OCI-LY7 (cell line): ENCODE measurements at regions not wholly inside any gene's neighbourhood (a gene's known extent, or its start where the extent isn't known, plus 50 kb on each side); places are given as distances from the start of the nearest gene placed in this dataset.

Experiments
- BruUV-seq: library from RNA; stranded (reverse); fragments of 400-500 nt; replicated peaks from 2 replicates; lab custom pipeline; 2021; lab: Mats Ljungman, UMichigan
- CTCF ChIA-PET: fragments of 300-600 bp; sonication (Branson Sonifier 250); formaldehyde crosslinking; loops from one replicate; lab custom pipeline; 2022; ENCODE audit warnings: antibody characterized with exemption; ENCODE audit not compliant: unreplicated experiment; lab: Charles Lee
- POLR2A ChIA-PET: fragments of 300-600 bp; sonication (Branson Sonifier 250); formaldehyde crosslinking; loops from one replicate; lab custom pipeline; 2022; ENCODE audit warnings: antibody characterized with exemption; lab: Charles Lee
- DNase-seq: peaks from one replicate; pipeline ENCODE4 v3.0.0-alpha.2; 2015; ENCODE audit warnings: low spot score
- H2AFZ ChIP-seq: fragments of 200-600 bp; sonication (generic), shearing (Covaris generic); 2 replicates; pipeline ENCODE4 v1.6.1; 2014; ENCODE audit warnings: mild to moderate bottlenecking, antibody characterized with exemption, low read length, moderate library complexity
- H3K27ac ChIP-seq: fragments of 200-600 bp; sonication (generic); 2 replicates; pipeline ENCODE4 v1.5.1; 2014; ENCODE audit warnings: mixed run types, low read depth, mild to moderate bottlenecking, moderate library complexity, low read length, inconsistent platforms; ENCODE audit not compliant: poor library complexity, severe bottlenecking
- H3K36me3 ChIP-seq: fragments of 200-600 bp; sonication (generic); 2 replicates; pipeline ENCODE4 v1.6.1; 2014; ENCODE audit warnings: mild to moderate bottlenecking, antibody characterized with exemption, low read length, moderate library complexity, mixed read lengths; ENCODE audit not compliant: insufficient read depth
- H3K4me1 ChIP-seq: fragments of 200-600 bp; sonication (generic); 2 replicates; pipeline ENCODE4 v1.5.1; 2014; ENCODE audit warnings: mild to moderate bottlenecking, low read length; ENCODE audit not compliant: insufficient read depth, poor library complexity, severe bottlenecking
- H3K4me2 ChIP-seq: fragments of 200-600 bp; sonication (generic); 2 replicates; pipeline ENCODE4 v1.6.1; 2014; ENCODE audit warnings: mild to moderate bottlenecking, low read length
- H3K4me3 ChIP-seq: fragments of 200-600 bp; sonication (generic); 2 replicates; pipeline ENCODE4 v1.5.1; 2014; ENCODE audit warnings: mild to moderate bottlenecking, low read depth, low read length; ENCODE audit not compliant: poor library complexity, severe bottlenecking
- H3K79me2 ChIP-seq: fragments of 200-600 bp; sonication (generic); 2 replicates; pipeline ENCODE4 v1.6.1; 2016; ENCODE audit warnings: low read depth, mild to moderate bottlenecking, low read length, moderate library complexity, mixed read lengths; ENCODE audit not compliant: insufficient read depth
- H3K9me2 ChIP-seq: fragments of 200-600 bp; sonication (generic); 2 replicates; pipeline ENCODE4 v1.6.1; 2016; ENCODE audit warnings: mild to moderate bottlenecking, low read length, mixed read lengths; ENCODE audit not compliant: insufficient read depth
- H3K9me3 ChIP-seq: fragments of 200-600 bp; sonication (generic); 2 replicates; pipeline ENCODE4 v1.6.1; 2014; ENCODE audit warnings: mild to moderate bottlenecking, mixed run types, low read length, mixed read lengths
- H4K20me1 ChIP-seq: fragments of 200-600 bp; sonication (generic); 2 replicates; pipeline ENCODE4 v1.6.1; 2014; ENCODE audit warnings: mild to moderate bottlenecking, antibody characterized with exemption, low read length, moderate library complexity, mixed read lengths; ENCODE audit not compliant: insufficient read depth
- EZH2phosphoT487 ChIP-seq: fragments of 200-600 bp; sonication (generic); IDR thresholded peaks from 2 replicates; pipeline ENCODE4 v1.6.1; 2018; ENCODE audit warnings: low read depth, borderline replicate concordance, mild to moderate bottlenecking, mixed run types, antibody characterized with exemption, low read length, moderate library complexity, mixed read lengths
- intact Hi-C: fragments of 100-400 bp; cut with micrococcal nuclease; formaldehyde crosslinking; loops from one replicate; pipeline ENCODE4 v1.10.0; 2022; ENCODE audit not compliant: unreplicated experiment
- TF ChIP-seq, protein P1 (sequence below): fragments of 200-600 bp; sonication (generic); conservative IDR thresholded peaks from 2 replicates; pipeline ENCODE4 v1.5.1; 2014; ENCODE audit warnings: mild to moderate bottlenecking, antibody characterized with exemption, low read length, moderate library complexity, mixed read lengths

DNA sequence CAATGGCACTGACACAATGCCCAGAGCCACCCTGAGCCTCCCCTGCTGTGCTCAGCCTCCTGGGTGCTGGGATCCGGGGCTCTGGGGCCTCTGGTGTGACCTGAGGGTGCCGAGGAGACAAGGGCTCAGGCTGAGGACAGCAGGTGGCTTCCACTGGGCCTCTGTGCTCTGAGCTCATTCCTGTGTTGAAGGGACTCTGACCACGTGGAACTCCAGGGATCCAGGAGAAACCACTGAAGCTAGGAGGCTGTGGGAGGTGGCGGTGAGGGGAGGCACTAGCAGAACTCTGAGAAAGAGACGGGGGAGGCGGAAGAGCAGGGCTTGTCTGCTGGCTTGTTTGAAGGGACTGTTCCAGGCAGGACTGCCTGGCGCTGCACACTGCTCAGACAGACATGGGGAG is 318.7 kb upstream of the IRX1 start:
- no TSS peak for BruUV-seq
- ChIA-PET CTCF (no interaction called here), POLR2A (no interaction called here)
- H3K4me1 ChIP-seq: no peaks in the 10 kb centered on the region
- intact Hi-C loops: no loop called here
- H3K27ac ChIP-seq: no peak overlapping the region
- DNase-seq: no peak
- TF ChIP-seq, protein P1, sequence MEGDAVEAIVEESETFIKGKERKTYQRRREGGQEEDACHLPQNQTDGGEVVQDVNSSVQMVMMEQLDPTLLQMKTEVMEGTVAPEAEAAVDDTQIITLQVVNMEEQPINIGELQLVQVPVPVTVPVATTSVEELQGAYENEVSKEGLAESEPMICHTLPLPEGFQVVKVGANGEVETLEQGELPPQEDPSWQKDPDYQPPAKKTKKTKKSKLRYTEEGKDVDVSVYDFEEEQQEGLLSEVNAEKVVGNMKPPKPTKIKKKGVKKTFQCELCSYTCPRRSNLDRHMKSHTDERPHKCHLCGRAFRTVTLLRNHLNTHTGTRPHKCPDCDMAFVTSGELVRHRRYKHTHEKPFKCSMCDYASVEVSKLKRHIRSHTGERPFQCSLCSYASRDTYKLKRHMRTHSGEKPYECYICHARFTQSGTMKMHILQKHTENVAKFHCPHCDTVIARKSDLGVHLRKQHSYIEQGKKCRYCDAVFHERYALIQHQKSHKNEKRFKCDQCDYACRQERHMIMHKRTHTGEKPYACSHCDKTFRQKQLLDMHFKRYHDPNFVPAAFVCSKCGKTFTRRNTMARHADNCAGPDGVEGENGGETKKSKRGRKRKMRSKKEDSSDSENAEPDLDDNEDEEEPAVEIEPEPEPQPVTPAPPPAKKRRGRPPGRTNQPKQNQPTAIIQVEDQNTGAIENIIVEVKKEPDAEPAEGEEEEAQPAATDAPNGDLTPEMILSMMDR: no peak
- no peak for TF ChIP-seq EZH2phosphoT487
- H3K4me2 ChIP-seq: no peak overlapping the region
- H4K20me1 ChIP-seq: no peaks in the 10 kb centered on the region
- no peaks in the 10 kb centered on the region for H3K36me3 ChIP-seq
- no peaks in the 10 kb centered on the region for H3K9me2 ChIP-seq
- H3K9me3 ChIP-seq: no peaks in the 10 kb centered on the region
- no peak overlapping the region for H2AFZ ChIP-seq
- H3K4me3 ChIP-seq: no peak overlapping the region
- H3K79me2 ChIP-seq: no peaks in the 10 kb centered on the region

DNA sequence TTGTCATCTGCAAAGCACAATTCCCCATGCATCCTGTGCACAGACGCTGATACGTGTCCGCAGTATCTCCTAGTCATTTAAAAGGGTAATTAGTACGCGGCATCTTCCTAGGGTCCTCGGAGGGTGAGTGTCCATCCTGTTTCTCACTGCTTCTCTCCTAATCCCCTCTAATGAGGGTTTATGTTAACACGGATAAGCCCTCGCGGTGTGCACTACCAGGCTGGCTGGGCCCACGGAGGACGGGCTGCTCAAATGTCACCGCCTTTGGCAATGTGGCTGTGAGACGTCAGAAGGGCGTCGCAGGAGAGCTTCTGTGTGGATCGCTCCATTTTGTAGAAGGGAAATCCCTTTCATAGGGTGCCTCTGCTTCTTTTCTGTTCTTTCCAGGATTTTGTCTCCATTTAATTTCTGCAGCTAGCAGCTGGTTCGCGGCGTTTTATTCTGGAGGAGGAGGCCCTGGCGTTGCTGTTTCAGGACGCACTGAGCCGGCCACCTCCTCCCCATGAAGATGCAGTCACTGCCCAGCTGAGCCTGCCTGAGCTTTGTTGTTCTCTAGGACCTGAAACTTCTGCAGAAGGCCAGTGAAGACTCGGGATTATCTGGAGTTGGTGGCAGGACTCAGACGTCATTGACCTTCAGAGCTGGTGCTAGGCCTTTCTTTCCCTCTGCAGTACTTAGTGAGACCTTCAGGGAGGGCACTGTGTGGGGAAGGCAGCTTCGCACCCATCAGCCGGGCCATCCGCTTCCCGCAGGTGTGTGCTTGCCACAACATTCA is 326.1 kb upstream of the IRX1 start:
- Histone ChIP-seq H3K4me1 (no peaks in the 10 kb centered on the region), H3K27ac (no peak overlapping the region), H4K20me1 (no peaks in the 10 kb centered on the region), H3K9me2 (no peaks in the 10 kb centered on the region), H3K4me2 (no peak overlapping the region), H3K79me2 (no peaks in the 10 kb centered on the region), H3K4me3 (no peak overlapping the region), H2AFZ (no peak overlapping the region), H3K9me3 (no peaks in the 10 kb centered on the region), H3K36me3 (no peaks in the 10 kb centered on the region)
- BruUV-seq: no TSS peak
- intact Hi-C loops: no loop called here
- ChIA-PET CTCF (no interaction called here), POLR2A (no interaction called here)
- DNase-seq: no peak
- TF ChIP-seq, protein P1: no peak
- TF ChIP-seq EZH2phosphoT487: no peak

DNA sequence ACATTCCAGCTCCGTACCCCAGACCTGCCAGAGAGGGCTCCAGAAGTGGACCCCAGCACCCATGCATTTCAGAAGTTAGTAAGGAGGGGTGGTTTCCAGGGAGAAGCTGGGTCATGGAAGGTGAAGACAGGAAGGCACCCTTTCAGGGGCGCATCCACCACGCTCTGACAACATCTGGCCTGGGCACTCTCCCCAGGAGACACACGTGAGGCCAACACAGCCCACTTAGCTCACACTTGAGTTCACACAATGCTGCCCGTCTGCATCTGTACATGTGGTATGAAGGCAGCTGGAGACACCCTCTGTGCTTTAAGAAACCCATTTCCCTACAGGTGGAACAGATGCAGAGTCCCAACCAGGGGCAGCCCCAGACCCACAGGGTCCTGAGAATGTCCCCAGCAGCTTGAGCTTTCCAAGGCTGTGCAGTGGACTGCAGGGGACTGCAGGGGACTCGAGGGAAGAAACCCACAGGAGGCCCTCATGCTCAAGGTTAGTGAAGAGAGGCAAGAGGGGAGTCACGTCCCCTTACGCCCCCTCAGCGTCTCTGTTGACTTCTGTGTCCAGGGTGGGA is 326.8 kb upstream of the IRX1 start:
- TF ChIP-seq EZH2phosphoT487: no peak
- TF ChIP-seq, protein P1: no peak
- no peaks in the 10 kb centered on the region for H3K9me2 ChIP-seq
- POLR2A ChIA-PET: no interaction called here
- H3K4me2 ChIP-seq: no peak overlapping the region
- no peak overlapping the region for H3K27ac ChIP-seq
- no peaks in the 10 kb centered on the region for H3K4me1 ChIP-seq
- no TSS peak for BruUV-seq
- no peaks in the 10 kb centered on the region for H3K9me3 ChIP-seq
- no peaks in the 10 kb centered on the region for H4K20me1 ChIP-seq
- intact Hi-C loops: no loop called here
- no peaks in the 10 kb centered on the region for H3K79me2 ChIP-seq
- DNase-seq: no peak
- CTCF ChIA-PET: no interaction called here
- no peak overlapping the region for H2AFZ ChIP-seq
- H3K36me3 ChIP-seq: no peaks in the 10 kb centered on the region
- no peak overlapping the region for H3K4me3 ChIP-seq
